Breast epithelium (tissue), 3 donors: ENCODE measurements at regions not wholly inside any gene's neighbourhood (a gene's known extent, or its start where the extent isn't known, plus 50 kb on each side); places are given as distances from the start of the nearest gene placed in this dataset.

Experiments
- POLR2A ChIP-seq: fragments of 450-650 bp; IDR thresholded peaks from one replicate; pipeline ENCODE4 v1.6.1; 2016; ENCODE audit warnings: antibody characterized with exemption, mild to moderate bottlenecking, moderate library complexity
- TF ChIP-seq, protein P1 (sequence below), 3 donors: fragments of 450-650 bp; IDR thresholded peaks; one replicate each; pipeline ENCODE4 v1.5.1; 2016 to 2017; ENCODE audit warnings: antibody characterized with exemption in 3 of 3, mild to moderate bottlenecking in 3 of 3, moderate library complexity in 3 of 3

DNA sequence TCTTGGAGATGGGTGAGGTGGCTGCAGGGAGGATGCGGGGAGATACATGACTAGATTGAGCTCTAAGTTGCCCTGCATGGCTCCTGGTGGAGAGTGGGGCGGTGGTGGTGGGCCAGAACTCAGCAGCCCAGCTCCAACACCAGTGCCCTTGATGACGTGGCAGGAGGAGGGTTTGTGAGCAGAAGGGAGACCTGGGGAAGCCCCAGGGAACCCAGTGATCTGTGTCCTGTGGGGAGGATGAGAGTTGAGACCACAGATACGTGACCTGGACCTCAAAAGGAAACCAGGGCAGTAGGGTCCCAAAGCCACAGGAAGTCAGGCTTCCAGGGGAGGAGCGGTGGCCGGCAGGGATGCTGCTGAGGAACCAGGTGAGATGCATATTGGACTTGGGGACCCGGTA, 989.1 kb upstream of the TMEM132C start:
- TF ChIP-seq, protein P1, sequence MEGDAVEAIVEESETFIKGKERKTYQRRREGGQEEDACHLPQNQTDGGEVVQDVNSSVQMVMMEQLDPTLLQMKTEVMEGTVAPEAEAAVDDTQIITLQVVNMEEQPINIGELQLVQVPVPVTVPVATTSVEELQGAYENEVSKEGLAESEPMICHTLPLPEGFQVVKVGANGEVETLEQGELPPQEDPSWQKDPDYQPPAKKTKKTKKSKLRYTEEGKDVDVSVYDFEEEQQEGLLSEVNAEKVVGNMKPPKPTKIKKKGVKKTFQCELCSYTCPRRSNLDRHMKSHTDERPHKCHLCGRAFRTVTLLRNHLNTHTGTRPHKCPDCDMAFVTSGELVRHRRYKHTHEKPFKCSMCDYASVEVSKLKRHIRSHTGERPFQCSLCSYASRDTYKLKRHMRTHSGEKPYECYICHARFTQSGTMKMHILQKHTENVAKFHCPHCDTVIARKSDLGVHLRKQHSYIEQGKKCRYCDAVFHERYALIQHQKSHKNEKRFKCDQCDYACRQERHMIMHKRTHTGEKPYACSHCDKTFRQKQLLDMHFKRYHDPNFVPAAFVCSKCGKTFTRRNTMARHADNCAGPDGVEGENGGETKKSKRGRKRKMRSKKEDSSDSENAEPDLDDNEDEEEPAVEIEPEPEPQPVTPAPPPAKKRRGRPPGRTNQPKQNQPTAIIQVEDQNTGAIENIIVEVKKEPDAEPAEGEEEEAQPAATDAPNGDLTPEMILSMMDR (IDR thresholded peaks at IDR 0.05): no peak
- no peak for TF ChIP-seq POLR2A
